ENCODE measurements at regions not wholly inside any gene's neighbourhood (a gene's known extent, or its start where the extent isn't known, plus 50 kb on each side); places are given as distances from the start of the nearest gene placed in this dataset.

DNA sequence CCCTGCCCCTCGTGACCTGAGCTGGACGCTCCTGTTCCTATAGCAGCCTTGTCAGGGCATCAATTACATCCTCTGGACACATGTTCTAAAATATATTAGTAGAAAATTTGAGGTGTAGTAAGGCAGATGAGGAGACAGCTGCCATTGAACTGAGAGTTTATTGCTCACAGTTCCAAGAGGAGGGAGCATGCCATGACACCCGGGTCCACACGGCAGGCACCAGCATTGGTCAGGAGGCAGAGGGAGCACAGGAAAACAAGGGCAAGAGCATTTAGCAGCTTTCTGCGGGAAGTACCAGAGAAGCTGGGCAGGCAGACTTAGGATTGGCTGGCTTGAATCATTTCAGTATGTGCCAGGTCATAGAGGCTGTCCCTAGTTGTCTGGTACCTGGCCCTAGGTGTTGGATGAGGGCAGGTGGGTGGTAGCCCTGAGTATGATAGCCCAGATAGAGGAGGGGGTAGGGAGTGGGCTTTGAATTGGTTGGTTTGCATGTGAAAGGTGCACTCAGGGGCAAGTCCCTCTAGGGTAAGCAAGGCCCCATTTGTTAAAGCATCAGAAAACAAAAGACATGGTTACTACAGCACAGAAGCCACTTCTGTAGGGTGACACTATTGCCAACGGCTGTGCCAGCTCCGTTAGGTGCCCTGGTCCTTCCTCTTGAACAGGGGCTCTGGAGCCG is 223.6 kb upstream of the RAB4A start:
- intact Hi-C loops (cut with DNase I; ENCODE audit: low total_unique reads), result no loop called here
- no peak for ATAC-seq
- H3K4me3 ChIP-seq, result no peak overlapping the region
- no peaks in the 10 kb centered on the region for H3K27me3 ChIP-seq
- no peaks in the 10 kb centered on the region for H3K36me3 ChIP-seq
- in situ Hi-C loops (cut with MboI; ENCODE audit: low sequenced_read_pairs in 4 of 4), result no loop called here
- H3K4me1 ChIP-seq, result no peaks in the 10 kb centered on the region
- DNase-seq, result no peak
- TF ChIP-seq POLR2A (IDR thresholded peaks at IDR 0.05), result no peak
- TF ChIP-seq, protein P1, sequence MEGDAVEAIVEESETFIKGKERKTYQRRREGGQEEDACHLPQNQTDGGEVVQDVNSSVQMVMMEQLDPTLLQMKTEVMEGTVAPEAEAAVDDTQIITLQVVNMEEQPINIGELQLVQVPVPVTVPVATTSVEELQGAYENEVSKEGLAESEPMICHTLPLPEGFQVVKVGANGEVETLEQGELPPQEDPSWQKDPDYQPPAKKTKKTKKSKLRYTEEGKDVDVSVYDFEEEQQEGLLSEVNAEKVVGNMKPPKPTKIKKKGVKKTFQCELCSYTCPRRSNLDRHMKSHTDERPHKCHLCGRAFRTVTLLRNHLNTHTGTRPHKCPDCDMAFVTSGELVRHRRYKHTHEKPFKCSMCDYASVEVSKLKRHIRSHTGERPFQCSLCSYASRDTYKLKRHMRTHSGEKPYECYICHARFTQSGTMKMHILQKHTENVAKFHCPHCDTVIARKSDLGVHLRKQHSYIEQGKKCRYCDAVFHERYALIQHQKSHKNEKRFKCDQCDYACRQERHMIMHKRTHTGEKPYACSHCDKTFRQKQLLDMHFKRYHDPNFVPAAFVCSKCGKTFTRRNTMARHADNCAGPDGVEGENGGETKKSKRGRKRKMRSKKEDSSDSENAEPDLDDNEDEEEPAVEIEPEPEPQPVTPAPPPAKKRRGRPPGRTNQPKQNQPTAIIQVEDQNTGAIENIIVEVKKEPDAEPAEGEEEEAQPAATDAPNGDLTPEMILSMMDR (IDR thresholded peaks at IDR 0.05 in 4 of 5, conservative IDR thresholded peaks at IDR 0.05 in 1 of 5), result no peak
- H3K9me3 ChIP-seq, result no peaks in the 10 kb centered on the region
- H3K27ac ChIP-seq, result no peak overlapping the region

DNA sequence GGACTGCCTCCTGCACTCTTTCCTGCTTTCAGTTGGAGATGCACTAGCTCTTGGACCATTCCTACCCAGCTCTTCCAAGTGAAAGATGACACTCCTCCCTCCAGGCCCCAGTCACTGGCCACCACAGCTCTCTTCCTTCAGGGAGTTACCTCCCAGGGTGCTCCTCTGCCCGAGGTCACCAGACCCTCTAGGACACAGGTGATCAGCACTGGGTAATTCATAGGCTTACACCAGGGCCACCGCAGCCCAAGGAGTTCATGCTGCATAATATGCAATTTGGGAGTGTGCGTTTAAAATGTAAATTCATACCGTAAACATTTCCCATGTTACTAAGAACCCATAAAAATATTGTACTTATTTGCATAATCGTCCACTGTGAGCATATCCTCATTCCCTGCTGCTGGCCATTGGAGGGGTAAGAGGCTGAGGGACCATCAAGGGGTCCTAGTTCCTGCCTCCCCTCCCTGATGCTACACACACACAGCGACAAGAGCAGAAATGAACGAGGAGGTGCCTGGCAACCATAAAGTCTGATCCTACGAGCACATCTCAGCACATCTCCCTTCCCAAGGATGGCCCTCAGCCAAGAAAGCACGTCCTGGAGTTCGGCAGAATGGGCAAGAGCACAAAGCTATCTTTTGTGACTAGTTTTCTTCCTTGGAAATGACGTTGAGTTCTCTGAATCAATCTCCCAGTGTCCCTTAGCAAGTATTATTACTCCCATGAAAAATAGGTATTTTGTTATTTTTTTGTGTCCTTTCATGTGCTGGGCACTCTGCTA is 222.9 kb upstream of the RAB4A start:
- no peak for ATAC-seq
- intact Hi-C loops (cut with DNase I; ENCODE audit: low total_unique reads), result no loop called here
- Histone ChIP-seq H3K4me3 (no peak overlapping the region), H3K9me3 (no peaks in the 10 kb centered on the region), H3K27me3 (no peaks in the 10 kb centered on the region), H3K27ac (no peak overlapping the region), H3K4me1 (no peaks in the 10 kb centered on the region), H3K36me3 (no peaks in the 10 kb centered on the region)
- DNase-seq, result no peak
- in situ Hi-C loops (cut with MboI; ENCODE audit: low sequenced_read_pairs in 4 of 4), result no loop called here
- TF ChIP-seq POLR2A (IDR thresholded peaks at IDR 0.05), result no peak
- TF ChIP-seq, protein P1 (IDR thresholded peaks at IDR 0.05 in 4 of 5, conservative IDR thresholded peaks at IDR 0.05 in 1 of 5), result no peak

DNA sequence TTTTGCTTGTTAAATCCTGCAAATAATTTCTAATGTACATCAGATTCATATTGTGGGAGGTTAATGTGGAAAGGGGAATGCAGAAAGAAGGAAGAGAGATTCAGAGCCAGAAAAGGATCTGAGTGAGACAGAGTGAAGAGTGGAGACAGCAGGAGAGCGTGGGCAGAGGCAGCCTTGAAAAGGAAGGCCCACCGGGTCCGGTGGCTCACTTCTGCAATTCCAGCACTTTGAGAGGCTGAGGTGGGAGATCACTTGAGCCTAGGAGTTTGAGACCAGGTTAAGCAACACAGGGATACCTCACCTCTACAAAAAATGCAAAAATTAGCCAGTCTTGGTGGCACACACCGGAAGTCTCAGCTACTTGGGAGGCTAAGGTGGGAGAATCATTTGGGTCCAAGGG is 222.0 kb upstream of the RAB4A start:
- intact Hi-C loops (cut with DNase I; ENCODE audit: low total_unique reads) (no loop called here), in situ Hi-C loops (cut with MboI; ENCODE audit: low sequenced_read_pairs in 4 of 4) (no loop called here)
- H3K4me1 ChIP-seq, result no peaks in the 10 kb centered on the region
- TF ChIP-seq, protein P1 (IDR thresholded peaks at IDR 0.05 in 4 of 5, conservative IDR thresholded peaks at IDR 0.05 in 1 of 5), result no peak
- TF ChIP-seq POLR2A (IDR thresholded peaks at IDR 0.05), result no peak
- ATAC-seq (no peak), DNase-seq (no peak)
- H3K36me3 ChIP-seq, result no peaks in the 10 kb centered on the region
- no peaks in the 10 kb centered on the region for H3K27me3 ChIP-seq
- H3K27ac ChIP-seq, result no peak overlapping the region
- no peaks in the 10 kb centered on the region for H3K9me3 ChIP-seq
- H3K4me3 ChIP-seq, result no peak overlapping the region

DNA sequence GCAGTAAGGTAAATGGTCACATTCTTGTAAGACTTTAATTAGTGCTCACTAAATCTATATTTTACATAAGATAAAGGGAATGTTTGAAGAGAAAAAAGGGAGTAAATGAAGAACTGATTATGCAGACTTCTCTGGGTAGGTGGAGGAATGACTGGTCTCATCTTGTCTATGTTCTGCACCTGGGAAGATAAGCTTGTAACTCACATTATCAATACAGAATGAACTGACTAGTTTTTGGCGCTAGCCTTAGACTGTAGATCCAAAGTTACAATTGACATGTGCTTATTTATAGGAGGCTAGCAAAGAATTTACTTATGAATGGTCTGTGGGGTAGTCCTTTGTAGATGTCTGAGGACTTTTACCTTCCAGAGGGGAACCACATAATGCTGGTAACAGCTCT is 214.9 kb upstream of the RAB4A start:
- peaks cover 3 to 4% of the 10 kb centered on the region in 2 donors for H3K4me1 ChIP-seq
- in situ Hi-C loops (cut with MboI; ENCODE audit: low sequenced_read_pairs in 4 of 4), result no loop called here
- ATAC-seq (no peak), DNase-seq (no peak)
- H3K27ac ChIP-seq, result no peak overlapping the region
- no peaks in the 10 kb centered on the region for H3K36me3 ChIP-seq
- H3K4me3 ChIP-seq, result no peak overlapping the region
- TF ChIP-seq, protein P1 (IDR thresholded peaks at IDR 0.05 in 4 of 5, conservative IDR thresholded peaks at IDR 0.05 in 1 of 5), result no peak
- no peak for TF ChIP-seq POLR2A (IDR thresholded peaks at IDR 0.05)
- no peaks in the 10 kb centered on the region for H3K9me3 ChIP-seq
- H3K27me3 ChIP-seq, result no peaks in the 10 kb centered on the region
- intact Hi-C loops (cut with DNase I; ENCODE audit: low total_unique reads), result no loop called here

Data from gastrocnemius medialis (tissue), 4 donors.